ENCODE measurements at regions not wholly inside any gene's neighbourhood (a gene's known extent, or its start where the extent isn't known, plus 50 kb on each side); places are given as distances from the start of the nearest gene placed in this dataset.

DNA sequence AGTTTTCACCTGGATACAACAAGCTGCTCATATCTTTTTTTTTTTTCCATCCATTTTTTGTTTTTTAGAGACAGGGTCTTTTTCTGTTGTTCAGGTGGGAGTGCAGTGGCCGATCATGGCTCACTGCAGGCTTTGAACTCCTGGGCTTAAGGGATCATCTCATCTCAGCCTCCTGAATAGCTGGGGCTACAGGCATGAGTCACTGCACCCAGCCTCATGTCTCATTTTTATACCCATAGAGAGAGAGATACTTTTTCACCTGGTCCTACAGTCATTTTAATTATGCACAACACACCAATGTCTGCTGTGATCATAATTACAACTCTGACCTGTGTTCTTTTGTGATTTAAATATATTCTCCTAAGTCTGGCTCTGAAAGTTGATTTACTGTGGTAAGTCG is 84.4 kb downstream of the KIF4B start:
- Histone ChIP-seq H3K4me1 (replicated peaks in 1 of 4; ENCODE audit: control insufficient read depth in 3 of 4, insufficient read depth in 4 of 4, low read length in 3 of 4) (no peaks in the 10 kb centered on the region), H4K91ac (replicated peaks; ENCODE audit: insufficient read length, low read length) (no peak overlapping the region), H2AK5ac (ENCODE audit: low read depth, low read length) (no peak overlapping the region), H3K18ac (ENCODE audit: extremely low read depth, low read length) (no peak overlapping the region), H4K5ac (ENCODE audit: insufficient read length, low read depth, low read length) (no peak overlapping the region), H4K20me1 (replicated peaks in 1 of 2; ENCODE audit: control insufficient read depth in 1 of 2, insufficient read depth in 2 of 2, low read length in 2 of 2) (no peaks in the 10 kb centered on the region), H3K23ac (ENCODE audit: insufficient read length) (no peak overlapping the region), H2AFZ (ENCODE audit: low read length) (no peak overlapping the region), H3K36me3 (ENCODE audit: control insufficient read depth in 2 of 4, insufficient read depth in 4 of 4, low read length in 3 of 4) (no peaks in the 10 kb centered on the region), H3K4me2 (ENCODE audit: insufficient read depth in 1 of 2, low read depth in 2 of 2, low read length in 2 of 2) (no peak overlapping the region), H4K8ac (ENCODE audit: extremely low read depth, insufficient read depth, low read length) (no peak overlapping the region), H3K79me2 (ENCODE audit: control insufficient read depth in 1 of 2, insufficient read depth in 2 of 2, low read length in 2 of 2) (no peaks in the 10 kb centered on the region), H3K27me3 (replicated peaks in 1 of 4; ENCODE audit: control insufficient read depth in 3 of 4, extremely low read depth in 1 of 4, insufficient read depth in 3 of 4, low read length in 3 of 4) (no peaks in the 10 kb centered on the region), H3K56ac (replicated peaks; ENCODE audit: insufficient read length, low read depth, low read length) (no peak overlapping the region), H2BK12ac (ENCODE audit: low read depth, low read length) (no peak overlapping the region), H2BK120ac (replicated peaks; ENCODE audit: low read depth, low read length) (no peak overlapping the region), H3K23me2 (ENCODE audit: low read depth, low read length) (no peaks in the 10 kb centered on the region), H3K14ac (ENCODE audit: insufficient read length) (no peak overlapping the region), H2BK15ac (ENCODE audit: low read length) (no peak overlapping the region), H3K9me3 (ENCODE audit: insufficient read depth in 2 of 2, low read depth in 1 of 2, low read length in 1 of 2) (no peaks in the 10 kb centered on the region), H3K9ac (replicated peaks in 1 of 4; ENCODE audit: extremely low read depth in 1 of 4, low read depth in 3 of 4, low read length in 3 of 4) (no peak overlapping the region), H3K4me3 (ENCODE audit: extremely low read depth in 1 of 4, insufficient read depth in 2 of 4, low read depth in 3 of 4, low read length in 4 of 4) (no peak overlapping the region), H3K27ac (ENCODE audit: low read depth, low read length) (no peak overlapping the region), H3K79me1 (ENCODE audit: low read depth, low read length) (no peaks in the 10 kb centered on the region), H2BK20ac (ENCODE audit: low read length) (no peak overlapping the region), H3K4ac (replicated peaks; ENCODE audit: insufficient read length, low read depth, low read length) (no peak overlapping the region), H2BK5ac (ENCODE audit: low read depth, low read length) (no peak overlapping the region)
- ChIA-PET CTCF (ENCODE audit: partially characterized antibody) (no interaction called here), POLR2A (ENCODE audit: partially characterized antibody) (no interaction called here)
- WGBS, 2 experiments (ENCODE audit: extremely low coverage in 1 of 2, insufficient coverage in 1 of 2, insufficient read length in 1 of 2, insufficient replicate concordance in 2 of 2, low coverage in 1 of 2, low lambda C conversion rate in 2 of 2, missing lambda C conversion rate in 1 of 2), result 64% methylated on average over 2 of the region's 2 CpGs; no CpG with 5 or more reads in 1 of the 2 experiments
- no peak for FAIRE-seq
- no peak for DNase-seq (ENCODE audit: low read depth in 1 of 2, low spot score in 2 of 2)
- TF ChIP-seq SIRT6 (IDR thresholded peaks at IDR 0.05; ENCODE audit: low read length), result no peak
- TF ChIP-seq HDAC2 (IDR thresholded peaks at IDR 0.05; ENCODE audit: borderline replicate concordance in 1 of 2, low read depth in 2 of 2, low read length in 2 of 2), result no peak

Data from H1 (cell line).